SK-N-SH (cell line): ENCODE measurements at regions not wholly inside any gene's neighbourhood (a gene's known extent, or its start where the extent isn't known, plus 50 kb on each side); places are given as distances from the start of the nearest gene placed in this dataset.

Experiments
- EP300 ChIP-seq, 2 experiments: IDR thresholded peaks; 2 replicates each; pipeline versions ENCODE4 v1.4.0 to v1.6.1; 2012; ENCODE audit warnings: borderline replicate concordance in 1 of 2, low read depth in 1 of 2, low read length in 1 of 2
- GABPA ChIP-seq: IDR thresholded peaks from 2 replicates; pipeline ENCODE4 v1.4.0; 2012; ENCODE audit warnings: low read depth, mild to moderate bottlenecking
- SIN3A ChIP-seq: IDR thresholded peaks from 2 replicates; pipeline ENCODE4 v1.6.1; 2012; ENCODE audit warnings: low read depth, mild to moderate bottlenecking, low read length, moderate library complexity, borderline replicate concordance
- SMC3 ChIP-seq: IDR thresholded peaks from 2 replicates; pipeline ENCODE4 v1.6.1; 2012; ENCODE audit warnings: low read depth, low read length, improper control_type of control experiment
- YY1 ChIP-seq: IDR thresholded peaks from 2 replicates; pipeline ENCODE4 v1.4.0; 2012; ENCODE audit warnings: low read depth, mild to moderate bottlenecking
- TF ChIP-seq, protein P1 (sequence below): fragments of 200-600 bp; sonication (generic); IDR thresholded peaks from 2 replicates; pipeline ENCODE4 v1.6.1; 2017; ENCODE audit warnings: antibody characterized with exemption, mild to moderate bottlenecking, moderate library complexity
- TF ChIP-seq, protein P2 (sequence below): IDR thresholded peaks from 2 replicates; pipeline ENCODE4 v1.4.0; 2012; ENCODE audit warnings: low read depth
- TF ChIP-seq, protein P3 (sequence below): IDR thresholded peaks from 2 replicates; pipeline ENCODE4 v1.4.0; 2012; ENCODE audit warnings: low read depth, borderline replicate concordance

DNA sequence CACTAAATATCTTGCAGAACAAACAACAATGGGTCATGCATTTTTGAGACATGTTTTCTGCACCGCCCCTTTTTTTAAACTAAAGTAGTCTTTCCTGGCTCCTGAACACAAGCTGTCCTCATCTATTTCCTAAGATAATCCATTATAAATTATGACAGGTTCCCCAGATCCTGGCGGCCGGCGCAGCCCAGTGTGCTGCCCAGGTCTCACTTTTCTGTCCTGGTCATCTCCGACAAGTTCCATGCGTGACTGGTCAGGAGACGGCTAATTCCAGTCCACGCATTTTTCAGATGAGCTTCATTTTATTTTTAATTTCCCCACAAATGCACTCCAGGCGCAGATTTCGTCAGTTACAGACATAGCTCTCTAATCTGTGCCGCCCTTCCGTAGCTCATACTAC lies 92.9 kb upstream of the EGFLAM start:
- TF ChIP-seq YY1 (no peak), GABPA (no peak), SMC3 (no peak), SIN3A (no peak), EP300 (IDR thresholded peaks at IDR 0.05; ENCODE audit: borderline replicate concordance in 1 of 2, low read depth in 1 of 2, low read length in 1 of 2) (no peak)
- TF ChIP-seq, protein P1, sequence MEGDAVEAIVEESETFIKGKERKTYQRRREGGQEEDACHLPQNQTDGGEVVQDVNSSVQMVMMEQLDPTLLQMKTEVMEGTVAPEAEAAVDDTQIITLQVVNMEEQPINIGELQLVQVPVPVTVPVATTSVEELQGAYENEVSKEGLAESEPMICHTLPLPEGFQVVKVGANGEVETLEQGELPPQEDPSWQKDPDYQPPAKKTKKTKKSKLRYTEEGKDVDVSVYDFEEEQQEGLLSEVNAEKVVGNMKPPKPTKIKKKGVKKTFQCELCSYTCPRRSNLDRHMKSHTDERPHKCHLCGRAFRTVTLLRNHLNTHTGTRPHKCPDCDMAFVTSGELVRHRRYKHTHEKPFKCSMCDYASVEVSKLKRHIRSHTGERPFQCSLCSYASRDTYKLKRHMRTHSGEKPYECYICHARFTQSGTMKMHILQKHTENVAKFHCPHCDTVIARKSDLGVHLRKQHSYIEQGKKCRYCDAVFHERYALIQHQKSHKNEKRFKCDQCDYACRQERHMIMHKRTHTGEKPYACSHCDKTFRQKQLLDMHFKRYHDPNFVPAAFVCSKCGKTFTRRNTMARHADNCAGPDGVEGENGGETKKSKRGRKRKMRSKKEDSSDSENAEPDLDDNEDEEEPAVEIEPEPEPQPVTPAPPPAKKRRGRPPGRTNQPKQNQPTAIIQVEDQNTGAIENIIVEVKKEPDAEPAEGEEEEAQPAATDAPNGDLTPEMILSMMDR: no peak
- TF ChIP-seq, protein P2, sequence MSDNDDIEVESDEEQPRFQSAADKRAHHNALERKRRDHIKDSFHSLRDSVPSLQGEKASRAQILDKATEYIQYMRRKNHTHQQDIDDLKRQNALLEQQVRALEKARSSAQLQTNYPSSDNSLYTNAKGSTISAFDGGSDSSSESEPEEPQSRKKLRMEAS: no peak
- TF ChIP-seq, protein P3, sequence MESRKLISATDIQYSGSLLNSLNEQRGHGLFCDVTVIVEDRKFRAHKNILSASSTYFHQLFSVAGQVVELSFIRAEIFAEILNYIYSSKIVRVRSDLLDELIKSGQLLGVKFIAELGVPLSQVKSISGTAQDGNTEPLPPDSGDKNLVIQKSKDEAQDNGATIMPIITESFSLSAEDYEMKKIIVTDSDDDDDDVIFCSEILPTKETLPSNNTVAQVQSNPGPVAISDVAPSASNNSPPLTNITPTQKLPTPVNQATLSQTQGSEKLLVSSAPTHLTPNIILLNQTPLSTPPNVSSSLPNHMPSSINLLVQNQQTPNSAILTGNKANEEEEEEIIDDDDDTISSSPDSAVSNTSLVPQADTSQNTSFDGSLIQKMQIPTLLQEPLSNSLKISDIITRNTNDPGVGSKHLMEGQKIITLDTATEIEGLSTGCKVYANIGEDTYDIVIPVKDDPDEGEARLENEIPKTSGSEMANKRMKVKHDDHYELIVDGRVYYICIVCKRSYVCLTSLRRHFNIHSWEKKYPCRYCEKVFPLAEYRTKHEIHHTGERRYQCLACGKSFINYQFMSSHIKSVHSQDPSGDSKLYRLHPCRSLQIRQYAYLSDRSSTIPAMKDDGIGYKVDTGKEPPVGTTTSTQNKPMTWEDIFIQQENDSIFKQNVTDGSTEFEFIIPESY: no peak
